Activated T-cell treated with anti-CD3 and anti-CD28 coated beads, Interleukin-2, amount 50 U/mL, for 4 hours (primary cell): ENCODE measurements at regions not wholly inside any gene's neighbourhood (a gene's known extent, or its start where the extent isn't known, plus 50 kb on each side); places are given as distances from the start of the nearest gene placed in this dataset.

Experiments
- ATAC-seq, 2 donors: fragments of 200-7000 bp; cut with Tn5 transposase; one replicate each; pipeline ENCODE4 v1.10.0; 2021
- DNase-seq: peaks from one replicate; pipeline ENCODE4 v3.0.0-alpha.2; 2020
- H3K27me3 Mint-ChIP-seq: one replicate; pipeline ENCODE4 v1.8.0; 2021; ENCODE audit warnings: low read depth, mixed read lengths
- H3K36me3 Mint-ChIP-seq: one replicate; pipeline ENCODE4 v1.8.0; 2022; ENCODE audit warnings: mixed read lengths; ENCODE audit not compliant: insufficient read depth
- H3K4me1 Mint-ChIP-seq: one replicate; pipeline ENCODE4 v1.8.0; 2021; ENCODE audit warnings: low read depth, mixed read lengths
- H3K4me3 Mint-ChIP-seq: one replicate; pipeline ENCODE4 v1.8.0; 2021; ENCODE audit warnings: mild to moderate bottlenecking, moderate library complexity, mixed read lengths
- H3K9me3 Mint-ChIP-seq: one replicate; pipeline ENCODE4 v1.8.0; 2021; ENCODE audit warnings: mixed read lengths

DNA sequence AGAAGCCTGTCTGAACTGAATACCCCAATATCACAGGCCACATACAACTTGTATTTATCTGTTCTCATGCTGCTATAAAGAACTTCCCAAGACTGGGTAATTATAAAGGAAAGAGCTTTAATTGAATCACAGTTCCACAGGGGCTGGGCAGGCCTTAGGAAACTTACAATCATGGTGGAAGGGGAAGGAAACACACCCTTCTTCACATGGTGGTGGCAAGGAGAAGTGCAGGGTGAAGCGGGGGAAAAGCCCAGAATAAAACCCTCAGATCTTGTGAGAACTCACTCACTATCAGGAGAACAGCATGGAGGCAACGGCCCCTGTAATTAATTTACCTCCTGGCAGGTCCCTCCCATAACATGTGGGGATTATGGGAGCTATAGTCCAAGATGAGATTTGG is 50.3 kb upstream of the FNDC1 start:
- no peak overlapping the region for H3K4me3 Mint-ChIP-seq
- peaks cover 9% of the 10 kb centered on the region for H3K4me1 Mint-ChIP-seq
- no peak for DNase-seq
- H3K9me3 Mint-ChIP-seq, result no peaks in the 10 kb centered on the region
- H3K27me3 Mint-ChIP-seq, result no peaks in the 10 kb centered on the region
- no peak for ATAC-seq
- H3K36me3 Mint-ChIP-seq, result no peaks in the 10 kb centered on the region

DNA sequence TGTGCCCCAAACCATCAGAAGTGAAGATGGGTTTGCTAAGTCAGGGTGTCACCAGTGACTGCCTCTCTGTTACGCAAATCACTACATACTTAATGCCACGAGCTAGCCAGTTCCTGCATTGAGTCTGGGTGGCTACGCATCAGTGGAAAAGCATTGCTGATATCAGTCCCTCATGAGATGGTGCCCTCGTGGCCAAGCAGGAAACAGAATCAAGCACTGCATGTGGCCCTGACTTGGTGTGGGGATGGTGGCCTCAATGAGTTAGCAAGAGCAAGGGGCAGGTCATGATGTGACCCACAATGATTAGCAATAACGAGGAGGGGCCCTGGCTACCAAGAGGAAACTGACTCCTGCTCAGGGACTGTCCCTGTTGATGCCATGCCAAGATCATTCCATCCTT is 51.6 kb upstream of the FNDC1 start:
- H3K27me3 Mint-ChIP-seq, result no peaks in the 10 kb centered on the region
- no peaks in the 10 kb centered on the region for H3K36me3 Mint-ChIP-seq
- no peaks in the 10 kb centered on the region for H3K9me3 Mint-ChIP-seq
- DNase-seq (no peak), ATAC-seq (no peak)
- peaks cover 11% of the 10 kb centered on the region for H3K4me1 Mint-ChIP-seq
- H3K4me3 Mint-ChIP-seq, result no peak overlapping the region

GRCh38 chr6:159117046-159117445 is 52.2 kb upstream of the FNDC1 start:
- DNase-seq (no peak), ATAC-seq (no peak)
- Mint-ChIP-seq H3K36me3 (no peaks in the 10 kb centered on the region), H3K4me3 (no peak overlapping the region), H3K9me3 (no peaks in the 10 kb centered on the region), H3K27me3 (no peaks in the 10 kb centered on the region), H3K4me1 (peaks cover 11% of the 10 kb centered on the region)

DNA sequence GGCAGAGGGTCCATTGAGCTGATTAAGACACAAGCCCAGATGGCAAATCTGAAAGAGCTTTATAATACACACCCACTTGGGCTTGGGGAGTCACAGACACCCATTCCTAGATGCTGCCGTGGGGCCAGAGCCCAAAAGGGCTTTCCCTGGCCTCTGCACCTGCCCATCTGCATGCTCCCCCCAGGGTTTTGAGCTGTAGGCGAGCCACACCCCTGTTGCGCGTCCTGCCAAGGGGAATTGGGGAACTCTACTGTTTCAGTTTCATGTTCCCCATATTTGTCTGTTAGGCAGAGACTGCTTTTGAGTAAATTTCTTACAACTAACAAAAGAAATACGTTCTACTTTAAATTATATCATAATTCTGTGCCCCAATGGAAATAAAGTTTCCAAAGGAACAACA is 52.9 kb upstream of the FNDC1 start:
- H3K4me3 Mint-ChIP-seq, result no peak overlapping the region
- H3K27me3 Mint-ChIP-seq, result no peaks in the 10 kb centered on the region
- no peaks in the 10 kb centered on the region for H3K9me3 Mint-ChIP-seq
- H3K4me1 Mint-ChIP-seq, result peaks cover 11% of the 10 kb centered on the region
- DNase-seq, result no peak
- H3K36me3 Mint-ChIP-seq, result no peaks in the 10 kb centered on the region
- no peak for ATAC-seq

DNA sequence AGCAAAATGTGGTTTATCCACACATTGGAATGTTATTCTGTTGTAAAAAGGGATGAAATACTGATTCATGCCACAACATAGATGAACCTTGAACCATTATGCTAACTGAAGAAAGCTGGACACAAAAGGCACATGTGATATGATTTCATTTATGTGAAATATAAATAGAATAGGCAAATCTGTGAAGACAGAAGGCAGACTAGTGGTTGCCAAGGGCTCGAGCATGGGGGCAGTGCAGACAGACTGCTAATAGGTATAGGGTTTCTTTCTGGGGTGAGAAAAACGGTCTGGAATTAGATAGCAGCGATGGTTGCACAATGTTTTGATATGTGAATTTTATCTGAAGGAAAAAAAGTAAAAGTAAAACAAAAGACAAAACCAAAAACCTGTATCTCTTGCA is 54.6 kb upstream of the FNDC1 start:
- Mint-ChIP-seq H3K9me3 (no peaks in the 10 kb centered on the region), H3K27me3 (no peaks in the 10 kb centered on the region), H3K4me1 (peaks cover 29% of the 10 kb centered on the region), H3K36me3 (no peaks in the 10 kb centered on the region), H3K4me3 (no peak overlapping the region)
- DNase-seq (no peak), ATAC-seq (no peak)

DNA sequence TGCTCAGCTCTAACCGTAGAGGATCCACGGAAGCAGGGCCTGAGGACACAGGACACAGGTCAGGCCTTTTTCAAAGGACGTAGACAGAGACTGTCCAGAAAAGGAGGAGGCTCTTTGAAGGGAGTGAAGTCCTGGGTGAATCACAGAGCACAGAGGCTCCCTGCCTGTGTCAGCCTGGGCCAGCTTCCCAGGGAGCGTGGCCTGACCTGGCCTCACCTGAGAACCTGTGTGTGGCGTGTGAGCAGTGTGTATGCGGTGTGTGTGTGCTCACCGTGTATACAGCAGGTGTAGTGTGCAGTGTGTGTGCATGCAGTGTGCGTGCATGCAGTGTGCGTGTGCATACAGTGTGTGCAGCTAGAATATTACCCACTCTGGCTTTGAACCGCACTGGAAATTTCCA is 56.0 kb upstream of the FNDC1 start:
- no peak for DNase-seq
- no peak for ATAC-seq
- H3K9me3 Mint-ChIP-seq, result no peaks in the 10 kb centered on the region
- no peaks in the 10 kb centered on the region for H3K36me3 Mint-ChIP-seq
- no peaks in the 10 kb centered on the region for H3K27me3 Mint-ChIP-seq
- peaks cover 41% of the 10 kb centered on the region for H3K4me1 Mint-ChIP-seq
- no peak overlapping the region for H3K4me3 Mint-ChIP-seq

GRCh38 chr6:159112714-159113113 is 56.5 kb upstream of the FNDC1 start:
- H3K4me1 Mint-ChIP-seq, result peaks cover 46% of the 10 kb centered on the region
- no peaks in the 10 kb centered on the region for H3K27me3 Mint-ChIP-seq
- H3K36me3 Mint-ChIP-seq, result no peaks in the 10 kb centered on the region
- H3K9me3 Mint-ChIP-seq, result no peaks in the 10 kb centered on the region
- no peak overlapping the region for H3K4me3 Mint-ChIP-seq
- DNase-seq, result no peak
- no peak for ATAC-seq

GRCh38 chr6:159110748-159111147 is 58.5 kb upstream of the FNDC1 start:
- Mint-ChIP-seq H3K36me3 (no peaks in the 10 kb centered on the region), H3K4me3 (no peak overlapping the region), H3K4me1 (peaks cover 64% of the 10 kb centered on the region), H3K27me3 (no peaks in the 10 kb centered on the region), H3K9me3 (no peaks in the 10 kb centered on the region)
- no peak for DNase-seq
- ATAC-seq, result no peak

DNA sequence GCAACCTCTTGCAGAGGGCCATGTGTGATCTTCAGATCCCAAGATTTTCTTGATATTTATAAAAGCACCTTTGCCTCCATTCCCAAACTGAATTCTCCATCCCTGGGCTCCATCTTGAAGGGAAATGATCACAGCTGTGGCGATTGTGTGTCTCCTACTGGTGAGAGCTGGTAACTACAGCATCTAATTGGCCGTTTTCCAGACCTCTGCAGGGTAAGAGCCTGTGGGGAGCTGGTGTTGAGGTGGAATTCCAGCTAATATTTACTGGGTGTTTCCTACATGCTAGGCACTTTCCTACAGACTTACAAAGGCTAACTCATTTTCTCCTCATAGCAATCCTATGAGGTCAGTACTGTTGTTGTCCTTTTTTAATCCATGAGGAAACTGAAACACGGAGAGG is 59.2 kb upstream of the FNDC1 start:
- peaks cover 71% of the 10 kb centered on the region for H3K4me1 Mint-ChIP-seq
- DNase-seq, result no peak
- H3K27me3 Mint-ChIP-seq, result no peaks in the 10 kb centered on the region
- no peaks in the 10 kb centered on the region for H3K9me3 Mint-ChIP-seq
- ATAC-seq, result no peak
- no peaks in the 10 kb centered on the region for H3K36me3 Mint-ChIP-seq
- H3K4me3 Mint-ChIP-seq, result no peak overlapping the region

GRCh38 chr6:159109391-159109790 is 59.8 kb upstream of the FNDC1 start:
- Mint-ChIP-seq H3K27me3 (no peaks in the 10 kb centered on the region), H3K4me3 (no peak overlapping the region), H3K9me3 (no peaks in the 10 kb centered on the region), H3K4me1 (peaks cover 73% of the 10 kb centered on the region), H3K36me3 (no peaks in the 10 kb centered on the region)
- DNase-seq, result no peak
- ATAC-seq, result no peak

- H3K4me1 Mint-ChIP-seq, result peaks cover 77% of the 10 kb centered on the region
- ATAC-seq, result no peak
Observed at GRCh38 chr6:159108426-159108985, 60.7 kb upstream of the FNDC1 start.

DNA sequence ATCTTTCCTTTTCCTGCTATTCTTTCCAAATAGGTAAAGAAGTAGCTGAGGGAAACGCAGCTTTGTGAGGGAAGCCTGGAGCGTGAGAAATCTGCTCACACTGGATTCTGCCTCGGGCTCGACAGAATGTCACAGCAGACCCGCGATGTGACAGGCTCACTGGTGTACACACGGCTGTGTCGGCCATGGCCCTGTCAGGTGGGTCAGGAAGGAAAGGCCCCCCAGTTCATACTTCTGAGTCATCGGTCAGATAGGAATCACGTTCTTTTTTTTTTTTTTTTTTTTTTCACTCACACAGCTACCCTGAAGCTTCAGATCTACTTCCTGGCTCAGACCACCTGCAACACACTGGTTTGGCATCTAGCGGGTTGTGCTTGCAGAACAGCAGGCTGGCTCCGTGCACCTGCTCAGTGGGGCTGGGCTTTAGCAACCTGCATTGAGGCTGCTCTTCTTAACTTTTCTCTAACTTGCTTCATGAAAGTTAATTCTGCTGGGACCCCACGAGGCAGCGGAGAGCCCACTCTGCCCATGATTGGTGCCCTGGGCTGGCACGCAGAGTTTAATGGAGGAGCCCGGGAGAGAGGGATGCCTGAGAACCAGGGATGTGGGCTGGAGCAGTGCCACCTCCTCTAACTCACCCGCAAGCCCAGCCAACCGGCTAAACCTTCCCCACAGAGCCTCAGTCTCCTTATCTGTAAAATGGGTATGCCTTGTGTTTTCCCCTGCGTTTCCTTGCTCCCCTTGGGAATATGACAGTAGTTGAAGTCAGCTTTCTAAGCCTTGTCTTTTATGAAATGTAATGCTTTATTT is 61.5 kb upstream of the FNDC1 start:
- peaks cover 84% of the 10 kb centered on the region for H3K4me1 Mint-ChIP-seq
- ATAC-seq (peak; percentile 42 to 49), DNase-seq (peak; percentile 48)
- no peaks in the 10 kb centered on the region for H3K36me3 Mint-ChIP-seq
- H3K27me3 Mint-ChIP-seq, result no peaks in the 10 kb centered on the region
- H3K9me3 Mint-ChIP-seq, result no peaks in the 10 kb centered on the region
- peak overlapping the region; percentile 76 for H3K4me3 Mint-ChIP-seq

More at GRCh38 chr6:159108426-159108985, 60.7 kb upstream of the FNDC1 start:
- H3K4me3 Mint-ChIP-seq, result peak overlapping the region; percentile 76
- no peaks in the 10 kb centered on the region for H3K27me3 Mint-ChIP-seq
- no peak for DNase-seq
- no peaks in the 10 kb centered on the region for H3K36me3 Mint-ChIP-seq
- H3K9me3 Mint-ChIP-seq, result no peaks in the 10 kb centered on the region

DNA sequence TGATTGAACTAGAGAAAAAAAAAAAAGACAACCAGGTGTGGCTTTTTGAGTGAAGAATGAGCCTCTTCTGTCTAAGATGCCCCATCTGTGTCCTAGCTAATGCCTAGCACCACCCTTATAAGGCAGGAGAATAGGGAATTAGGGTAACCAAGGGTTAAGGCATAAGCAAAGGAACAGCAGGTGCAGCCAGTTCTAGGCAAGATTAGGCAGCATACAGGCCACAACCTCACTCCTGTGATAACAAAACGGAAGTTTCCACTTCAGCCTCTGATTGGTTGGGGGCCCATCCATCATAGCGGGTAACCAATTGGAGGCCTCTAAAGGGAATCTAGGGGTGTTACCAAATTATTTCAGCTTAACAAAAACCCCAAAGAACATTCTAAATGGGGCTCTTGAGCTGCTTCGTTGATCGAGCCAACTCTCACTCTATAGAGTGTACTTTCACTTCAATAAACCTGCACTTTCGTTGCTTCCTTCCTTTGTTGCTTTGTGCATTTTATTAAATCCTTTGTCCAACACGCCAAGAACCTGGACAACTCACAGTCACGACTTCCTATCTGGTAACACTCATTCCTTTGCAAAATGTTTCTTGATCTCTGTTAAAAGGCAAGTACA is 61.9 kb upstream of the TAGAP start:
- ATAC-seq (peak; percentile 85 to 86), DNase-seq (peak; percentile 87)
- Mint-ChIP-seq H3K4me1 (peaks cover 90% of the 10 kb centered on the region), H3K9me3 (no peaks in the 10 kb centered on the region), H3K36me3 (no peaks in the 10 kb centered on the region), H3K27me3 (no peaks in the 10 kb centered on the region), H3K4me3 (peak overlapping the region; percentile 76)

DNA sequence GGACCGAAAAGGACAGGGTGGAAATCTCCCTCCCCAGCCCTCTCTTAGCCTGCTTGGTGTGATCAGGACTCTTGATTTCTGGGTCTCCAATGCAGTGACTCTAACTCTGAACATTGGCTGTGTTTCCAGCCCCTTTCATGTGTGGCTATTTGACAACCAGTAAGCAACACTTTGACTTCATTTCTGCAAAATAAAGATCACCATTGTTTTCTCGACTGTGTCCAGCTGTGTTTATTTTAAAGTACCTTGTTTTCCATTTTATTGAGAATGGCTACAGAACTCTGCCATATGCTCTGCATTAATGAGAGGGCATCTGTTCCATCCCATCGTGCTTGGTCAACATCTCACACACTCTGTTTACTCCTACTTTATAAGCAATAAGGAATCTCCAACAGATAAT is 60.9 kb upstream of the TAGAP start:
- DNase-seq (no peak), ATAC-seq (no peak)
- Mint-ChIP-seq H3K4me3 (no peak overlapping the region), H3K27me3 (no peaks in the 10 kb centered on the region), H3K9me3 (no peaks in the 10 kb centered on the region), H3K36me3 (no peaks in the 10 kb centered on the region), H3K4me1 (peaks cover 91% of the 10 kb centered on the region)

- no peak for DNase-seq
- H3K4me3 Mint-ChIP-seq, result no peak overlapping the region
- H3K4me1 Mint-ChIP-seq, result peaks cover 91% of the 10 kb centered on the region
- no peaks in the 10 kb centered on the region for H3K9me3 Mint-ChIP-seq
- no peaks in the 10 kb centered on the region for H3K27me3 Mint-ChIP-seq
- no peaks in the 10 kb centered on the region for H3K36me3 Mint-ChIP-seq
- no peak for ATAC-seq
Observed at GRCh38 chr6:159104931-159105330, 60.1 kb upstream of the TAGAP start.
